SU-DHL-6 (cell line): ENCODE measurements at regions not wholly inside any gene's neighbourhood (a gene's known extent, or its start where the extent isn't known, plus 50 kb on each side); places are given as distances from the start of the nearest gene placed in this dataset.

Experiments
- CTCF ChIP-seq: fragments of 200-600 bp; sonication (generic); IDR thresholded peaks from one replicate; pipeline ENCODE4 v1.5.1; 2017; ENCODE audit warnings: antibody characterized with exemption, mild to moderate bottlenecking, low read length, moderate library complexity; ENCODE audit not compliant: insufficient read depth, poor library complexity, severe bottlenecking
- EZH2phosphoT487 ChIP-seq: fragments of 200-600 bp; sonication (generic), shearing (Covaris generic); conservative IDR thresholded peaks from 2 replicates; pipeline ENCODE4 v1.6.1; 2018; ENCODE audit warnings: mild to moderate bottlenecking, antibody characterized with exemption, low read length, moderate library complexity, mixed read lengths

DNA sequence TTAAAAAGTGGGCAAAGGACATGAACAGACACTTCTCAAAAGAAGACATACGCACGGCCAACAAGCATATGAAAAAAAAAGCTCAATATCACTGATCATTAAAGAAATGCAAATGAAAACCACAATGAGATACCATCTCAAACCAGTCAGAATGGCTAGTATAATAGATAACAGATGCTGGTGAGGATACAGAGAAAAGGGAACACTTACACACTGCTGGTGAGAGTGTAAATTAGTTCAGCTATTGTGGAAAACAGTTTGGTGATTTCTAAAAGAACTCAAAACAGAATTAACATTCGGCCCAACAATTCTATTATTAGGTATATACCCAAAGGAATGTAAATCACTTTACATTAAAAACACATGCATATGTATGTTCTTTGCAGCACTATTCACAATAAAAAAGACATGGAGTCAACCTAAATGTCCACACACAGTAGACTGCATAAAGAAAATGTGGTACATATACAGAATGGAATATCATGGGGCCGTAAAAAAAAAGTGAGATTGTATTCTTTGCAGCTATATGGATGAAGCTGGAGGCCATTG is 1569.0 kb downstream of the OLFM4 start:
- TF ChIP-seq CTCF (no peak), EZH2phosphoT487 (no peak)
